ENCODE measurements at regions not wholly inside any gene's neighbourhood (a gene's known extent, or its start where the extent isn't known, plus 50 kb on each side); places are given as distances from the start of the nearest gene placed in this dataset.

DNA sequence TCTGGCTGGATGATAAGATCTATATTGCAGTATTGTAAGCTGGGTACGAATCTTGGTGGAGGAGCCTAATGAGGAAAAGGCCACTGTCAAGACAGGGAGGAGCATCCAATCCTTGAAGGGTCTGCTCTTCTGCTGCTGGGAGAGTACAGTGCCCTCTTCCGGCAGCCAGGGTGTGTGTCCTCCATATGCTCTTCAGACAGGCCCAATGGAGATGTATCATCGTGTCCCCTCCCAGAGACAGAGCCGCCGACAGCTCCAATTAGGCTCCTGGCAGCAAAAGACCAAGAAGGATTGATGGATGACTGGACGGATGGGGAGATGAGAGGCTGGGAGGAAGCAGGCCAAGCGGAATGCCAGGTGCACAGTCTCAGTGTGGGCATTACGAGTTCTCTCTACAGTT lies 51.6 kb upstream of the PIWIL1 start:
- no peaks in the 10 kb centered on the region for H3K27me3 Mint-ChIP-seq (ENCODE audit: low read depth)
- no peaks in the 10 kb centered on the region for H3K4me1 Mint-ChIP-seq (ENCODE audit: low read depth)
- no peak overlapping the region for H3K4me3 Mint-ChIP-seq
- H3K27ac Mint-ChIP-seq, result no peak overlapping the region
- H3K36me3 Mint-ChIP-seq (ENCODE audit: low read depth), result peaks cover 3% of the 10 kb centered on the region
- DNase-seq (ENCODE audit: low spot score), result no peak
- peaks cover 25% of the 10 kb centered on the region for H3K9me3 Mint-ChIP-seq

DNA sequence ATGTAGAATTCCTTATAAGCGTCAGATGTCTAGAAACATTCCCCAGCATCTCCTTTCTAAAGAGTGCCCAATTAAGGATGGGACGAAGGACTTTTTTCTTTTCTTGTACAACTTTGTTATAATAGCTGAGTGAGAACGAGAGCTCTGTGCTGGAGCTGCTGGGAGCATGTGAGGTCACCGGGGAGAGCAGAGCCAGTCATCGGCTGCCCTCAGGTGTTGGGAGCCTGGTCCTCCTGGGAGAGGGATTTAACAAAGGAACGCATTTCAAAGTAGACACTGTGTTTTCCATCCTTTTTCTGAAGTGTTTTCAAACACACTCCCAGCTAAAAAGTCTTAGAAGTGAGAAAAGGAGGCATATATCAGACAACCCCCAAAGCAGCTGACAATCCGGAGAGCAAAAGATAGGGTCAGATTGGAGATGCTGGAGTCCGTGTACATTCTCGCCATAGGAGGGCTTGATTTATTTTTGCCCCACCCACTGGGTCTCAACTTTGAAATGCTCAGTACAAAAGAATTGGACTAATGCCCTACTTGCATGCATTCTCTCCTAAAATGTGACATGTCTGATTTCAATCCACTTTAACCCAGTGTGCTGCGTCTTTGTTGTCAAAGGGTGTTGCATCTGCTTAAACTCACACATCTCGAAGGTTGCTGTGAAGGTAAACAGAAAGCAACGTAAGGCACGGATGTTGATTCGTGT lies 50.8 kb upstream of the PIWIL1 start:
- Mint-ChIP-seq H3K4me1 (ENCODE audit: low read depth) (no peaks in the 10 kb centered on the region), H3K27me3 (ENCODE audit: low read depth) (no peaks in the 10 kb centered on the region), H3K36me3 (ENCODE audit: low read depth) (peaks cover 3% of the 10 kb centered on the region), H3K4me3 (no peak overlapping the region), H3K9me3 (peaks cover 23% of the 10 kb centered on the region), H3K27ac (no peak overlapping the region)
- DNase-seq (ENCODE audit: low spot score), result no peak

All from T-helper 2 cell treated with Interferon-gamma antibody and Interleukin-4, amounts not matched to agents 5 μg/mL and 100 μg/mL, for 36 hours (primary cell).